Adrenal gland (tissue), 9 donors: ENCODE measurements at regions not wholly inside any gene's neighbourhood (a gene's known extent, or its start where the extent isn't known, plus 50 kb on each side); places are given as distances from the start of the nearest gene placed in this dataset.

ENCODE experiments used
- DNase-seq, 7 donors: peaks; one replicate each; pipeline ENCODE4 v3.0.0-alpha.2; 2019 to 2020
- H3K27ac ChIP-seq, 5 donors: fragments of 200-600 bp; sonication (generic) in 4 of 5; 1 replicate in 3 of 5; 2 replicates in 2 of 5; pipeline versions ENCODE4 v1.5.1 to v1.8.0; 2016 to 2020; ENCODE audit warnings: mild to moderate bottlenecking in 1 of 5
- H3K27me3 ChIP-seq: fragments of 200-600 bp; 2 replicates; pipeline ENCODE4 v1.8.0; 2021
- H3K36me3 ChIP-seq, 2 donors: fragments of 200-600 bp; replicated peaks in 1 of 2; 1 replicate in 1 of 2; 2 replicates in 1 of 2; pipeline versions ENCODE4 v1.5.1 to v1.8.0; 2018 to 2022
- H3K4me1 ChIP-seq, 2 donors: fragments of 200-600 bp; replicated peaks in 1 of 2; 1 replicate in 1 of 2; 2 replicates in 1 of 2; pipeline versions ENCODE4 v1.5.1 to v1.8.0; 2018 to 2021
- H3K4me3 ChIP-seq, 4 donors: fragments of 200-600 bp; sonication (generic) in 3 of 4; one replicate each; pipeline ENCODE4 v1.5.1; 2016 to 2018
- H3K9me3 ChIP-seq, 3 donors: fragments of 200-600 bp; sonication (generic) in 1 of 3; replicated peaks in 1 of 3; 1 replicate in 2 of 3; 2 replicates in 1 of 3; pipeline versions ENCODE4 v1.5.1 to v1.8.0; 2016 to 2021
- CTCF ChIP-seq, 6 experiments: fragments of 450-650 bp in 4 of 6; fragments of 200-600 bp in 2 of 6; sonication (generic) in 1 of 6; IDR thresholded peaks; 1 replicate in 5 of 6; 2 replicates in 1 of 6; pipeline versions ENCODE4 v1.5.1 to v1.8.0; 2016 to 2021; ENCODE audit warnings: antibody characterized with exemption in 6 of 6, mild to moderate bottlenecking in 2 of 6, moderate library complexity in 1 of 6
- POLR2A ChIP-seq, 2 donors: fragments of 450-650 bp; IDR thresholded peaks; one replicate each; pipeline ENCODE4 v1.6.1; 2017; ENCODE audit warnings: antibody characterized with exemption in 2 of 2, mild to moderate bottlenecking in 2 of 2, moderate library complexity in 1 of 2
- WGBS, 4 donors: extraction: QIAGEN DNeasy Blood & Tissue Kit in 2 of 4; methylation state at CpG; one replicate each; pipeline versions ENCODE4 v1.1.5 to v1.1.7; 2013 to 2017; 5-methylcytosine and 5-hydroxymethylcytosine counted together
- intact Hi-C, 2 donors: fragments of 100-400 bp; cut with DNase I; formaldehyde crosslinking; loops; one replicate each; pipeline versions ENCODE4 v1.14.1 to v1.15.0; 2022 to 2023
- donor health status: healthy with polysubstance abuse.
- donor health status: Bipolar disorder and iron deficiency.
- donor health status: DM: yes; HTN: yes; CAD: no.
- donor health status: DM: no; HTN: no; CAD: no.
- donor health status: DM: no; HTN: no; CAD: no.

GRCh38 chr5:27944471-27944870 lies 906.1 kb upstream of the CDH9 start:
- H3K4me3 ChIP-seq = no peak overlapping the region
- H3K36me3 ChIP-seq = no peaks in the 10 kb centered on the region
- no peaks in the 10 kb centered on the region for H3K9me3 ChIP-seq
- H3K27ac ChIP-seq = no peak overlapping the region
- TF ChIP-seq CTCF (IDR thresholded peaks at IDR 0.05) = no peak
- no peak for TF ChIP-seq POLR2A (IDR thresholded peaks at IDR 0.05)
- no peak for DNase-seq
- no peaks in the 10 kb centered on the region for H3K27me3 ChIP-seq
- H3K4me1 ChIP-seq = no peaks in the 10 kb centered on the region
- intact Hi-C loops = no loop called here
- 80 to 89% (median 89%) methylated on average over 3 of the region's 3 CpGs for WGBS, 4 donors

GRCh38 chr5:27938989-27939388 lies 900.6 kb upstream of the CDH9 start:
- no peak for DNase-seq
- 86 to 93% (median 88%) methylated on average over 2 of the region's 2 CpGs for WGBS, 4 donors
- H3K4me1 ChIP-seq = no peaks in the 10 kb centered on the region
- TF ChIP-seq CTCF (IDR thresholded peaks at IDR 0.05) = no peak
- no peak for TF ChIP-seq POLR2A (IDR thresholded peaks at IDR 0.05)
- H3K9me3 ChIP-seq = no peaks in the 10 kb centered on the region
- H3K36me3 ChIP-seq = no peaks in the 10 kb centered on the region
- H3K27me3 ChIP-seq = no peaks in the 10 kb centered on the region
- H3K27ac ChIP-seq = no peak overlapping the region
- intact Hi-C loops = no loop called here
- H3K4me3 ChIP-seq = no peak overlapping the region

- Histone ChIP-seq H3K36me3 (no peaks in the 10 kb centered on the region), H3K27ac (no peak overlapping the region), H3K9me3 (no peaks in the 10 kb centered on the region), H3K4me3 (no peak overlapping the region), H3K27me3 (no peaks in the 10 kb centered on the region), H3K4me1 (no peaks in the 10 kb centered on the region)
- TF ChIP-seq POLR2A (IDR thresholded peaks at IDR 0.05) (no peak), CTCF (IDR thresholded peaks at IDR 0.05) (no peak)
- intact Hi-C loops = no loop called here
- no peak for DNase-seq
- 57 to 64% (median 62%) methylated on average over 2 of the region's 2 CpGs for WGBS, 4 donors
These were observed 889.7 kb upstream of the CDH9 start for GRCh38 chr5:27928060-27928459.

GRCh38 chr5:27911216-27911615 lies 872.8 kb upstream of the CDH9 start:
- H3K36me3 ChIP-seq = no peaks in the 10 kb centered on the region
- WGBS, 4 donors = 73 to 84% (median 83%) methylated on average over 2 of the region's 2 CpGs
- no peaks in the 10 kb centered on the region for H3K27me3 ChIP-seq
- H3K4me1 ChIP-seq = no peaks in the 10 kb centered on the region
- no peak overlapping the region for H3K4me3 ChIP-seq
- no peaks in the 10 kb centered on the region for H3K9me3 ChIP-seq
- H3K27ac ChIP-seq = no peak overlapping the region
- no peak for DNase-seq
- no peak for TF ChIP-seq CTCF (IDR thresholded peaks at IDR 0.05)
- TF ChIP-seq POLR2A (IDR thresholded peaks at IDR 0.05) = no peak
- intact Hi-C loops = no loop called here
